ENCODE measurements at regions not wholly inside any gene's neighbourhood (a gene's known extent, or its start where the extent isn't known, plus 50 kb on each side); places are given as distances from the start of the nearest gene placed in this dataset.
"Not testable (repeated sequence)": the region's sequence is repeated elsewhere in the genome, so short reads cannot be mapped to it uniquely, and the experiment has no call there.

- no peak for DNase-seq (ENCODE audit: low read depth)
- no peak overlapping the region for H3K4me3 ChIP-seq (ENCODE audit: control insufficient read depth, low read depth, low read length)
- no peak for TF ChIP-seq CTCF (IDR thresholded peaks at IDR 0.05; ENCODE audit: control insufficient read depth, insufficient read depth, low read depth, low read length, missing control alignments)
Measured at GRCh38 chr13:78060966-78061365, 142.3 kb upstream of the EDNRB start.

- not testable (repeated sequence) for DNase-seq (ENCODE audit: low read depth)
Measured at GRCh38 chr13:78056865-78057264, 138.2 kb upstream of the EDNRB start.

GRCh38 chr13:78054157-78054556 lies 135.5 kb upstream of the EDNRB start:
- DNase-seq (ENCODE audit: low read depth) = no peak
- H3K4me3 ChIP-seq (ENCODE audit: control insufficient read depth, low read depth, low read length) = no peak overlapping the region
- TF ChIP-seq CTCF (IDR thresholded peaks at IDR 0.05; ENCODE audit: control insufficient read depth, insufficient read depth, low read depth, low read length, missing control alignments) = no peak

More at GRCh38 chr13:78056865-78057264, 138.2 kb upstream of the EDNRB start:
- H3K4me3 ChIP-seq (ENCODE audit: control insufficient read depth, low read depth, low read length) = not testable (repeated sequence)

GRCh38 chr13:78047151-78047550 lies 128.5 kb upstream of the EDNRB start:
- TF ChIP-seq CTCF (IDR thresholded peaks at IDR 0.05; ENCODE audit: control insufficient read depth, insufficient read depth, low read depth, low read length, missing control alignments) = no peak
- DNase-seq (ENCODE audit: low read depth) = no peak
- no peak overlapping the region for H3K4me3 ChIP-seq (ENCODE audit: control insufficient read depth, low read depth, low read length)

- TF ChIP-seq CTCF (IDR thresholded peaks at IDR 0.05; ENCODE audit: control insufficient read depth, insufficient read depth, low read depth, low read length, missing control alignments) = no peak
- no peak overlapping the region for H3K4me3 ChIP-seq (ENCODE audit: control insufficient read depth, low read depth, low read length)
- DNase-seq (ENCODE audit: low read depth) = no peak
Measured at GRCh38 chr13:78046331-78046730, 127.7 kb upstream of the EDNRB start.

- no peak for TF ChIP-seq CTCF (IDR thresholded peaks at IDR 0.05; ENCODE audit: control insufficient read depth, insufficient read depth, low read depth, low read length, missing control alignments)
- no peak for DNase-seq (ENCODE audit: low read depth)
- no peak overlapping the region for H3K4me3 ChIP-seq (ENCODE audit: control insufficient read depth, low read depth, low read length)
Measured at GRCh38 chr13:78045916-78046315, 127.3 kb upstream of the EDNRB start.

- H3K4me3 ChIP-seq (ENCODE audit: control insufficient read depth, low read depth, low read length); DNase-seq (ENCODE audit: low read depth): not testable (repeated sequence)
Measured at GRCh38 chr13:78041366-78041765, 122.7 kb upstream of the EDNRB start.

- no peak for DNase-seq (ENCODE audit: low read depth)
- TF ChIP-seq CTCF (IDR thresholded peaks at IDR 0.05; ENCODE audit: control insufficient read depth, insufficient read depth, low read depth, low read length, missing control alignments) = no peak
- no peak overlapping the region for H3K4me3 ChIP-seq (ENCODE audit: control insufficient read depth, low read depth, low read length)
Measured at GRCh38 chr13:78040205-78040830, 121.7 kb upstream of the EDNRB start.
